22Rv1 (cell line): ENCODE measurements at regions not wholly inside any gene's neighbourhood (a gene's known extent, or its start where the extent isn't known, plus 50 kb on each side); places are given as distances from the start of the nearest gene placed in this dataset.

ENCODE experiments used
- H3K27ac ChIP-seq: fragments of 450-650 bp; 2 replicates; pipeline ENCODE4 v1.5.1; 2017
- ZFX ChIP-seq: fragments of 450-650 bp; IDR thresholded peaks from 2 replicates; pipeline ENCODE4 v1.6.1; 2017; ENCODE audit warnings: antibody characterized with exemption, borderline replicate concordance
- TF ChIP-seq, protein P1 (sequence below): fragments of 450-650 bp; IDR thresholded peaks from 2 replicates; pipeline ENCODE4 v1.5.1; 2017; ENCODE audit warnings: mild to moderate bottlenecking

DNA sequence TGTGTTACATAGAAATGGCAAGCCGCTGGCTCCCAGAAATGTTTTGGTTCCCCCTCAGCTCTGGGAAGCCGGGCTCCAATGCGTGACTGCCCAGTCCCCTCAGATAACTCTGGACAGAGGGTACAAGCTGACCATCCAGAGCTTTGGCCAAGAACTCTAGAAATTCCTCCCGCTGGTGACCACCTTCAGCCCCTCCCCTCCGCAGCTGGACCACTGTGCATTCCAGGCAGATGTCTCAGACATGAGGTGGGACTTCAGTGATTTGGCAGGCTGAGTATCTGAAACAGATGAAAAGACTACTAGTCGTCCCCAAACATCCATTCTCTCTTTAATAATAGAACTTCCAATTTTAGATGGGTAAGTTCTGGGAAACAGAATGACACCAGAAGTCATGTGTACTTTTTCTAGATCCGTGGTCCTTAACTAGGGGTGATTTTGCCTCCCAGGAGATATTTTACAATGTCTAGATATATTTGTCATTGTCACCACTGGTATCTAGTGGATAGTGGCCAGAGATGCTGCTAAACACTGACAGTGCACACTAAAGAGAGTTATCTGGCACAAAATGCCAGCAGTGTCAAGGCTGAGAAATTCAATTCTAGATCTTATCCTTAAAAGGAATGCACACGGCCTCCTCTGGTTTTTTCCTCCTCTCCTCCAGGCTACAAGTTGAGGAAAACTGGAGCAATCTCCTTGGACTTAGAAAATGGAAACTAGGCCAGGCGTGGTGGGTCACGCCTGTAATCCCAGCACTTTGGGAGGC is 294.3 kb downstream of the SRBD1 start:
- no peak overlapping the region for H3K27ac ChIP-seq
- no peak for TF ChIP-seq ZFX
- TF ChIP-seq, protein P1, sequence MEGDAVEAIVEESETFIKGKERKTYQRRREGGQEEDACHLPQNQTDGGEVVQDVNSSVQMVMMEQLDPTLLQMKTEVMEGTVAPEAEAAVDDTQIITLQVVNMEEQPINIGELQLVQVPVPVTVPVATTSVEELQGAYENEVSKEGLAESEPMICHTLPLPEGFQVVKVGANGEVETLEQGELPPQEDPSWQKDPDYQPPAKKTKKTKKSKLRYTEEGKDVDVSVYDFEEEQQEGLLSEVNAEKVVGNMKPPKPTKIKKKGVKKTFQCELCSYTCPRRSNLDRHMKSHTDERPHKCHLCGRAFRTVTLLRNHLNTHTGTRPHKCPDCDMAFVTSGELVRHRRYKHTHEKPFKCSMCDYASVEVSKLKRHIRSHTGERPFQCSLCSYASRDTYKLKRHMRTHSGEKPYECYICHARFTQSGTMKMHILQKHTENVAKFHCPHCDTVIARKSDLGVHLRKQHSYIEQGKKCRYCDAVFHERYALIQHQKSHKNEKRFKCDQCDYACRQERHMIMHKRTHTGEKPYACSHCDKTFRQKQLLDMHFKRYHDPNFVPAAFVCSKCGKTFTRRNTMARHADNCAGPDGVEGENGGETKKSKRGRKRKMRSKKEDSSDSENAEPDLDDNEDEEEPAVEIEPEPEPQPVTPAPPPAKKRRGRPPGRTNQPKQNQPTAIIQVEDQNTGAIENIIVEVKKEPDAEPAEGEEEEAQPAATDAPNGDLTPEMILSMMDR = no peak

DNA sequence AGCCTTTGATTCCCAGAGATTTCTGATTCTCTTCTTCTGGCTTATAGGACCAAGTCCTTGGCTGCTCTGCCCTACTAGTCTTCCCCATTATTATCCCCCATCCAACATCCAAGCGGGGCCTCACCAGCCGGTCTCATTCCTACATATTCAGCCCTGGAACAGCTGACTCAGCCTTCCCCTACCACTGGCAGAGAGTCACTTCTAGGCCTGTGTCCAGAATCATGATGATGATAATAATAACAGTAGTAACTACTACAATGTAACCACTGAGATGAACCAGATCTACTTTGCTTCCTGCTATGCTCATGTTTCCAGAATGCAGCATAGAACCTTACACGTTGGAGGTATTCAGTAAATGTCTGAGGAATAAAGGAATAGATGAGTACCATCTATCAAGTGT is 295.2 kb downstream of the SRBD1 start:
- TF ChIP-seq ZFX = no peak
- TF ChIP-seq, protein P1 = no peak
- H3K27ac ChIP-seq = no peak overlapping the region

DNA sequence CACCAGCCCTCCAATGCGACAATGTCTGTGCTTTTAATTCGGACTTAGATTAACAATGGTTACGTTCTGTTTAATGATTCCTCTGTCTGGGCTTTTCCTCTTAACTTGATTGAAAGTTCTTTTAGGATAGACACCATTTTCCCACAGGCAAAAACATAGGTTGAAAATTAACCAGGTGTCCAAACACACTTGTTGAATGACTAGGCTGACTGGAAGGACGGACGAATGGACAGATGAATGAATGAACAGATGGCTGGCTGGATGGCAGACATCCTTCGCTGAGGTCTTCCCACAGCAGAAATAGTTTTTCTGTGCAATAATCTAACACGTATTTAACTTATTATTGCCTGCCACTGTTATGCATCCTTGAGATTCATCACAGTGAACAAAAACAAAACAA is 298.8 kb downstream of the SRBD1 start:
- no peak for TF ChIP-seq ZFX
- TF ChIP-seq, protein P1 = no peak
- H3K27ac ChIP-seq = peak overlapping the region; percentile 35

DNA sequence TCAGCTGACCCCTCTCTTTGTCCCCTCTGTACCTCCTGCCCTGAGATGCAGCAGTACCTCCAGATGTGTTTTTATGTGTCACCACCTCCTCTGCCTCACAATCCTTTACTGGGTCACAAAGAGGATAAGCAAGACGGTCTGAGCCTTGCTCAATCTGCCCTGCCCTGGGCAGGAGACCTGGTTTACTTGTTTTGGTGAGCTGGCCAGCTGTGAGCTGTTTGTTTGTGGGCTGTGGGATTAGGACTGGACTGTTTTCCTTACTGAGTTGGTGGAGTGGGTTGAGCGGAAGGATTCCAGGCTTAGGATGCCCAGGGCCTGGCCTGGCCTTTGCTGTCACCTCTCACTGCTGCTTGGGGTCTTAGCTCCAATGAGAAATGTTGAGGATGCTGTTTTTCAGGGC is 299.5 kb downstream of the SRBD1 start:
- TF ChIP-seq, protein P1 = no peak
- no peak for TF ChIP-seq ZFX
- peak overlapping the region; percentile 35; the same call in 1 of the 2 replicates for H3K27ac ChIP-seq

DNA sequence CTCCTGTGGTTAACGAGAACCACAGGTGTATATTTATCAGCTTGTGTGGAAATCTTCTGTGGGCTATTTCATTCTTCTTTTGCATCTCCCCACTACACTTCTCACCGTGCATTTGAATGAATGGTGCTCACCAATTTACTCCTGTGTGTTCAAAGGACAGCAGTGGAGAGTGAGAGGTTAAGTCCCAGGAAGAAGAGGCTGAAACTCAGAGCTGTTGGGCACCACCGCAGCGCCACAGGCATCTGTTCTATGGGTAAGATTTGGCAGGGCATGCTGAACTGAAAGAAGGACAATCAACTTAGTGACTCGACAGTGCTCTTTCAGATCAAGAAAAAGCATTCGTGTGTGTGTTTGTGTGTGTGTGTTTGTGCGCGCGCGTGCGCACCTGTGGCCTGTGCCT is 297.9 kb upstream of the SIX2 start:
- no peak overlapping the region for H3K27ac ChIP-seq
- TF ChIP-seq, protein P1 = no peak
- TF ChIP-seq ZFX = no peak

DNA sequence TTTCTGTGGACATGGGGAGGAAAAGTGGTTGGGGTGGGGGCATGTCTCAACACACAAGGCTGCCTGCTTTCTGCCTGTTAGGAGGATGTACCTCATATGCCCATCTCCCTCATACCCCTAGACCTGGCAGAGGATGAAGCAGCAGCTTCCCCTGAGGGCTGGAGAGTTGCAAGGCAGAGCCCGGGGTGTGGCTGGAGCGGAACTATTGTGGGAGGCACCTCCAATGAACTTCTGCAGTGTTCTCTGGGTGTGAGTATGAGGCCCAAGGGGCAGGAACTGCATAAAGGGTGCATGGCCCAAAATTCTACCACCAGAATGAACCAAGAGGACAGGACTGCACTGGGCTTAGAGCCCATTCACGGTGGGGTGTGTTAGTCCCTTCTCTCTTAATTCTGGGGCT is 296.3 kb upstream of the SIX2 start:
- no peak overlapping the region for H3K27ac ChIP-seq
- TF ChIP-seq ZFX = no peak
- TF ChIP-seq, protein P1 = no peak

DNA sequence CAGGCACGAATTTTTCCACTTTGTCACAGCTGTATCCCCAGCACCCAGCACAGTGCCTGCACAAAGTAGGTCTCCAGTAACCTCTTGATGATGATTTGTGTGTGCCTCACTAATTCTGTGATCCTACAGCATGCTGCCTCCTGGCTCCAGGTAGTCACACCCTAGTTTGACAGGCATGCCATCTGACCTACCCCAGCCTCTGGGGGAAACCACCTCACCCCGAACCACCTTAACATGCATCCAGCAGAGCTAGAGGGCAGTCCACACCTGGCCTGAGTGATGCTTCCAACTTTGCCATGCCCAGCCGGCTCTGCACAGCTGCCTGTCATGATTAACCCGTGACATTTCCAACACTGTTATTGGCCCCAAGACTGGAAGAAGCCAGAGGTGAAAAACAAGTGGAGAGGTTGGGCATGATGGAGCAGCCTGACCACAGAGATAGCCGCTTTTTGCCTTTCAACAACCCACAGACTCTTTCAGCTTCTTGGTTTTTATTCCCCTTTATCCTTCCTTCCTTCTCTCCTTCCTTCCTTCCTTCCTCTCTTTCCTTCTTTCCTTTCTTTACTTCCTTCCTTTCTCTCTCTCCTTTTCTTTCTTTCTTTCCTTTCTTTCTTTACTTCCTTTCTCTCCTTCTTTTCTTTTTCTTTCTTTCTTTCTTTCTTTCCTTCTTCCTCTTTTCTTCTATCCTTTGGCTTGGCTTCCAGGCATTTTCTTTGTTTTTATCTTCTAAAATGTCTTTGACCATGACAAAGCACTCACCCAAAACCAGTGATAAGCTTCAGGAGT is 294.4 kb upstream of the SIX2 start:
- TF ChIP-seq, protein P1 = no peak
- no peak for TF ChIP-seq ZFX
- no peak overlapping the region for H3K27ac ChIP-seq
